ENCODE measurements at regions not wholly inside any gene's neighbourhood (a gene's known extent, or its start where the extent isn't known, plus 50 kb on each side); places are given as distances from the start of the nearest gene placed in this dataset.

DNA sequence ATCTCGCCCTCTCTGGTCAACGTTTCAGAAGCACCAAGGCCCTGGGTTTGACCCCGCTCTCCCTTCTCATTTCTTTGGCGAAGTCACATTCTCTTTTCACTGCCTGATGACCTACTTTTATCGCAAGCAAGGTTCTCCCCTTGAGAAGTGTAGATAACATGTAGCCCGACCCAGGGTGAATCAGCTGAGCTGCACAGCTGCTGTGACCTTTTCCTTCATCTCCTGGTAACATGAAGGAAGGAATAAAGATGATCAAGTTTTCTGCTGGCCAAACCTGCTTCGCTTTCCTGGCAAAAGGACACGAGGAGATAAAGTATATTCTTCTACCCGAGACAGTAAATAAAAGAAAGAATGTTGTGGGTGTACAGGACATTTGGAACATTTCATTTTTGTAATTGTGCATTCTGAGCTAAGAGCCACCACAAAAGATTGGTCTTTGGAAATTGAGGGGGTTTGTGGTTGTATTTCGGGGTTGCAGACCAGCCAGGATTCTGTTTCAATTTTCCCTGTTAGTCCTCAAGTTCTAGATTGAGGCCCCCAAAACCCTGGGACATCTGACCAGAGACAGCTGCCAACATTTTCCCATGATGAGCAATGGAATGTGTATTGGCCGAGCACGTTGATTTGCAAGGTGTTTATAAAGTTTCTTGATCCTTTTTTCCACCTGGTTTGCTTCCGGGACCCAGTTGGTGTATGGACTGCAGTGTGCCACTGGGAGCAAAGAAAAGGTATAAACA is 155.1 kb upstream of the ZNF462 start:
- no peak for TF ChIP-seq POLR2A (IDR thresholded peaks at IDR 0.05; ENCODE audit: low read depth, low read length)
- TF ChIP-seq, protein P1, sequence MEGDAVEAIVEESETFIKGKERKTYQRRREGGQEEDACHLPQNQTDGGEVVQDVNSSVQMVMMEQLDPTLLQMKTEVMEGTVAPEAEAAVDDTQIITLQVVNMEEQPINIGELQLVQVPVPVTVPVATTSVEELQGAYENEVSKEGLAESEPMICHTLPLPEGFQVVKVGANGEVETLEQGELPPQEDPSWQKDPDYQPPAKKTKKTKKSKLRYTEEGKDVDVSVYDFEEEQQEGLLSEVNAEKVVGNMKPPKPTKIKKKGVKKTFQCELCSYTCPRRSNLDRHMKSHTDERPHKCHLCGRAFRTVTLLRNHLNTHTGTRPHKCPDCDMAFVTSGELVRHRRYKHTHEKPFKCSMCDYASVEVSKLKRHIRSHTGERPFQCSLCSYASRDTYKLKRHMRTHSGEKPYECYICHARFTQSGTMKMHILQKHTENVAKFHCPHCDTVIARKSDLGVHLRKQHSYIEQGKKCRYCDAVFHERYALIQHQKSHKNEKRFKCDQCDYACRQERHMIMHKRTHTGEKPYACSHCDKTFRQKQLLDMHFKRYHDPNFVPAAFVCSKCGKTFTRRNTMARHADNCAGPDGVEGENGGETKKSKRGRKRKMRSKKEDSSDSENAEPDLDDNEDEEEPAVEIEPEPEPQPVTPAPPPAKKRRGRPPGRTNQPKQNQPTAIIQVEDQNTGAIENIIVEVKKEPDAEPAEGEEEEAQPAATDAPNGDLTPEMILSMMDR (IDR thresholded peaks at IDR 0.05; ENCODE audit: extremely low read depth in 1 of 2, insufficient read depth in 1 of 2, low read depth in 1 of 2, low read length in 2 of 2), result no peak
